Esophagus squamous epithelium (tissue), 5 donors: ENCODE measurements at regions not wholly inside any gene's neighbourhood (a gene's known extent, or its start where the extent isn't known, plus 50 kb on each side); places are given as distances from the start of the nearest gene placed in this dataset.
A peak's percentile ranks its signal among the peaks of the same experiment; 100 is the strongest.

Experiments
- DNase-seq: peaks from one replicate; lab custom pipeline; 2025; lab: John Stamatoyannopoulos, UW
- H3K27ac ChIP-seq, 4 donors: fragments of 200-600 bp; sonication (generic); one replicate each; pipeline ENCODE4 v1.5.1; 2016 to 2019; ENCODE audit warnings: mild to moderate bottlenecking in 1 of 4
- H3K27me3 ChIP-seq, 4 donors: fragments of 200-600 bp; sonication (generic); 1 replicate in 3 of 4; 2 replicates in 1 of 4; pipeline versions ENCODE4 v1.5.1 to v1.6.0; 2017 to 2021; ENCODE audit warnings: antibody characterized with exemption in 1 of 4
- H3K36me3 ChIP-seq, 3 donors: fragments of 200-600 bp; sonication (generic); one replicate each; pipeline ENCODE4 v1.5.1; 2016 to 2019
- H3K4me1 ChIP-seq, 3 donors: fragments of 200-600 bp; sonication (generic); one replicate each; pipeline ENCODE4 v1.5.1; 2017 to 2019
- H3K4me3 ChIP-seq, 4 donors: fragments of 200-600 bp; sonication (generic); 1 replicate in 3 of 4; 2 replicates in 1 of 4; pipeline ENCODE4 v1.5.1; 2016 to 2019; ENCODE audit warnings: mild to moderate bottlenecking in 2 of 4, moderate library complexity in 1 of 4
- H3K9me3 ChIP-seq, 3 donors: fragments of 200-600 bp; sonication (generic); one replicate each; pipeline ENCODE4 v1.5.1; 2016 to 2019
- CTCF ChIP-seq, 6 experiments: fragments of 450-650 bp in 4 of 6; fragments of 200-600 bp in 2 of 6; sonication (generic) in 2 of 6; IDR thresholded peaks; one replicate each; pipeline ENCODE4 v1.5.1; 2016 to 2019; ENCODE audit warnings: antibody characterized with exemption in 6 of 6, mild to moderate bottlenecking in 4 of 6, moderate library complexity in 4 of 6
- POLR2A ChIP-seq, 4 donors: fragments of 450-650 bp; IDR thresholded peaks; one replicate each; pipeline ENCODE4 v1.6.1; 2017; ENCODE audit warnings: antibody characterized with exemption in 4 of 4, mild to moderate bottlenecking in 4 of 4, moderate library complexity in 3 of 4
- WGBS, 2 donors: methylation state at CpG; one replicate each; pipeline ENCODE4 v1.1.5; 2018; 5-methylcytosine and 5-hydroxymethylcytosine counted together
- intact Hi-C: fragments of 100-400 bp; cut with DNase I; formaldehyde crosslinking; loops from one replicate; pipeline ENCODE4 v1.15.0; 2022
- donor health status: DM: yes; HTN: yes; CAD: no.

- Histone ChIP-seq H3K27ac (peak overlapping the region in 1 of 4 donors; percentile 16), H3K4me3 (no peak overlapping the region), H3K4me1 (peaks cover 0 to 12% (median 0%) of the 10 kb centered on the region in 3 donors), H3K9me3 (no peaks in the 10 kb centered on the region), H3K27me3 (no peaks in the 10 kb centered on the region), H3K36me3 (no peaks in the 10 kb centered on the region)
- TF ChIP-seq POLR2A (IDR thresholded peaks at IDR 0.05), result no peak
- intact Hi-C loops, result loop anchor here (10.0 kb wide), 1 partner anchor 438 kb away; the partner anchor contains the start of gene EFNB2
- DNase-seq, result no peak
- 60 to 73% methylated on average over 4 of the region's 4 CpGs for WGBS, 2 donors
These were observed 438.8 kb downstream of the EFNB2 start for GRCh38 chr13:106096661-106097092.

GRCh38 chr13:106095919-106096318, 439.5 kb downstream of the EFNB2 start:
- H3K9me3 ChIP-seq, result no peaks in the 10 kb centered on the region
- DNase-seq, result no peak
- 84% methylated on average over 4 of the region's 4 CpGs for WGBS, 2 donors
- peaks cover 0 to 12% (median 0%) of the 10 kb centered on the region in 3 donors for H3K4me1 ChIP-seq
- H3K27ac ChIP-seq, result peak overlapping the region in 1 of 4 donors; percentile 16
- no peaks in the 10 kb centered on the region for H3K27me3 ChIP-seq
- H3K36me3 ChIP-seq, result no peaks in the 10 kb centered on the region
- intact Hi-C loops, result loop anchor here (10.0 kb wide), 1 partner anchor 439 kb away; the partner anchor contains the start of gene EFNB2
- TF ChIP-seq CTCF (IDR thresholded peaks at IDR 0.05) (no peak), POLR2A (IDR thresholded peaks at IDR 0.05) (no peak)
- H3K4me3 ChIP-seq, result no peak overlapping the region

- H3K27ac ChIP-seq, result no peak overlapping the region
- DNase-seq, result no peak
- H3K9me3 ChIP-seq, result no peaks in the 10 kb centered on the region
- no peak for TF ChIP-seq POLR2A (IDR thresholded peaks at IDR 0.05)
- TF ChIP-seq CTCF (IDR thresholded peaks at IDR 0.05), result no peak
- intact Hi-C loops, result loop anchor here (10.0 kb wide), 1 partner anchor 439 kb away; the partner anchor contains the start of gene EFNB2
- no peaks in the 10 kb centered on the region for H3K36me3 ChIP-seq
- H3K4me3 ChIP-seq, result no peak overlapping the region
- H3K4me1 ChIP-seq, result peaks cover 0 to 8% (median 0%) of the 10 kb centered on the region in 3 donors
- 84 to 90% methylated on average over 4 of the region's 4 CpGs for WGBS, 2 donors
- no peaks in the 10 kb centered on the region for H3K27me3 ChIP-seq
These were observed 440.1 kb downstream of the EFNB2 start for GRCh38 chr13:106095406-106095805.

GRCh38 chr13:106090001-106090400, 445.5 kb downstream of the EFNB2 start:
- Histone ChIP-seq H3K27ac (no peak overlapping the region), H3K9me3 (no peaks in the 10 kb centered on the region), H3K4me1 (no peaks in the 10 kb centered on the region), H3K4me3 (no peak overlapping the region), H3K27me3 (no peaks in the 10 kb centered on the region), H3K36me3 (no peaks in the 10 kb centered on the region)
- WGBS, 2 donors, result 68% methylated on average over 2 of the region's 2 CpGs
- intact Hi-C loops, result loop anchor here (10.0 kb wide), 1 partner anchor 445 kb away; the partner anchor contains the start of gene EFNB2
- TF ChIP-seq POLR2A (IDR thresholded peaks at IDR 0.05), result no peak
- TF ChIP-seq CTCF (IDR thresholded peaks at IDR 0.05), result no peak
- DNase-seq, result no peak

- WGBS, 2 donors, result 62 to 63% methylated on average over 5 to 7 of the region's 8 CpGs
- Histone ChIP-seq H3K4me3 (no peak overlapping the region), H3K4me1 (no peaks in the 10 kb centered on the region), H3K9me3 (no peaks in the 10 kb centered on the region), H3K27ac (no peak overlapping the region), H3K27me3 (no peaks in the 10 kb centered on the region), H3K36me3 (no peaks in the 10 kb centered on the region)
- no peak for DNase-seq
- intact Hi-C loops, result no loop called here
- TF ChIP-seq POLR2A (IDR thresholded peaks at IDR 0.05) (no peak), CTCF (IDR thresholded peaks at IDR 0.05) (no peak)
These were observed 446.0 kb downstream of the EFNB2 start for GRCh38 chr13:106089261-106089980.
